COR-L47 (cell line): ENCODE measurements at regions not wholly inside any gene's neighbourhood (a gene's known extent, or its start where the extent isn't known, plus 50 kb on each side); places are given as distances from the start of the nearest gene placed in this dataset.
"Not testable (repeated sequence)": the region's sequence is repeated elsewhere in the genome, so short reads cannot be mapped to it uniquely, and the experiment has no call there.

Experiments used
- DNase-seq: peaks from one replicate; lab custom pipeline; 2025; lab: John Stamatoyannopoulos, UW

DNA sequence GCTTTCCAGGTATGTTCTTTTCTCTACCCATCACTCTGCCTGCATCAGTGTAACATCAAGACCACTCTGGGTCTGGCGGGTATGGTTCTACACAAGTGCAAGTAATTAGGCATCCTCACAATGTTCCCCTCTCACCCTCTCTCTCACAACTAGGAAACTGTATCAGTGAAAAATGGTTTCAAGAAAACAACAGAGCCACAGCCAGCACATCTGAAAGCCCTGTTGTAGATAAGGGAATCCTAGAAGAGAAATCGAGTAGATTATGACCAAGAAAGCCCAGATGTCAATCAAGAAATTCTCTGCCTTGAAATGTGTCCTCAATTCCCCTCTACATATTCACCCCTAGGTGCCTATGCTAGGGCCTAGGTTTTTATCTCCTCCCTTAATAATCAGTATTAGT lies 281.3 kb upstream of the ANKRD50 start:
- no peak for DNase-seq

GRCh38 chr4:124990398-124990797 lies 277.9 kb upstream of the ANKRD50 start:
- no peak for DNase-seq

DNA sequence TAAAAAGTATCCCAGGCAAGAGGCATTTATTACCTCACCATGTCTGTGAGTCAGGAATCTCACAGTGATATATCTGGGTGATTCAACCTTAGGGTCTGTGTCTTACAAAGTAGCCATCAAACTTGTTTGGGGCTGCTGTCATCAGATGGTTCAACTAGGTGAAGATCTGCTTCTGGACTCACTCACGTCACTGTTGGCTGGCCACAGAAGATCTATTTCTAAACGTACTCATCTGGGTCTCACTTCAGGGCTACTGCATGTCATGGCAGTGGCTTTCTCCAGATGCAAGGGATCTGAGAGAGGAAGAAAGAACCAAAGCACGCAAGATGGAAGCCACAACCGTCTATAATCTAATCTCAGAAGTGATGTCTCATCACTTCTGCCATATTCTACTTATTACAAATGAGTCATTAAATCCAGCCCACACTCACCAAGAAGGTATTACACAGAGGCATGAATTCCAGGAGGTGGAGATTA lies 267.8 kb upstream of the ANKRD50 start:
- no peak for DNase-seq

- DNase-seq, result not testable (repeated sequence)
Measured at GRCh38 chr4:124978536-124978935, 266.0 kb upstream of the ANKRD50 start.

DNA sequence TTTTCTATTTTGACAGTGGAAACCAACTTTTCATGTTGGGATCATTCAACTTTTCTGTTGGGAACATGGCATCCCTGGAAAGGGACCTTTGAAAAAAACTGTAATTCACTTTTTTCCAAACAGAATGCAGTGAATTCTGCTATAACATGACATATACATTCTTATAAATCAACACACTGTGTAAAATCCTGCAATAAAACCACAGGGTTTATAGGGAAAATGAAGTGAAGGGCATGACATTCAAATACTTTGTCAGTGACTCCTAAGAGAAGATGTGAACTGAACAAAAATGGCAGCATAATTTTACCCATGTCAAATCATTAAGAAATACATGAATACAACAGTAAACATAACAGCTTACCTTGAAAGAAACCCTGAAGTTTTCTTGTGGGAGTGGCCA lies 264.5 kb upstream of the ANKRD50 start:
- no peak for DNase-seq

DNA sequence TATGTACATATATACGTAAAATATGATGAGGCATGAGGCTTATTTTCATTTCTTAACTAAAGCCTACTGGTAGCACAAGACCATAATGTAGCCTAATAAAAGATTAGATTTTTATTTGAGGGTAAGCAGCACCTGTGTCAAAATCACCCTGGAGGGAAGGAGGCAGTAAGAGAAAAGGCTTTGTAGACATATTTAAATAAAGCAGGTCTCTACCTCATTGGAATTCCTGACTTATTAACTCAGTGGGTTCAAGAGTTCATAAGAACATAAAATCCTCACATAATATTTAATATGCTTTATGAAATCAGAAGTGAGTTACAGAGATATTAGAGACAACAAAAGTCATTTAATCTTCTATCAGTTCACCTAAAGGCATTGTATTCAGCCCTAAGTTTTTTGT lies 261.6 kb upstream of the ANKRD50 start:
- no peak for DNase-seq

DNA sequence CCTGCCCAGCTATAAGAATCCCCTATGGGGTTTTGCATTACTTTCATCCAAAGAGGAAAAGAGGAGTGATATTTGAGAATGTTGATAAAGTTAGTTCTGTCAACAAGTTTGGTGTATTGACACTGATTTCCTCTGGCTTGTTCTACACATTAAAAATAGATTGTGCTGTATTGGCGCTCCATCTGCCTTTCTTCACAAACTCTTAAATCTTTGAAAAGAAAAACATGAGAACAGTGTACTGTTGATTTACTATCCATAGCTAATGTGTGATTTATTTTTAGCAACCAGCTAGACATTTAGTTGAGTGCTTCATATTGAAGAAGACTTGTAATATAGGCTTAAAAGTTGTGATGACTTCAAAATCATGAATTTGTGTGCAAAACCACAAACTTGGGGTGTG lies 261.2 kb upstream of the ANKRD50 start:
- no peak for DNase-seq

DNA sequence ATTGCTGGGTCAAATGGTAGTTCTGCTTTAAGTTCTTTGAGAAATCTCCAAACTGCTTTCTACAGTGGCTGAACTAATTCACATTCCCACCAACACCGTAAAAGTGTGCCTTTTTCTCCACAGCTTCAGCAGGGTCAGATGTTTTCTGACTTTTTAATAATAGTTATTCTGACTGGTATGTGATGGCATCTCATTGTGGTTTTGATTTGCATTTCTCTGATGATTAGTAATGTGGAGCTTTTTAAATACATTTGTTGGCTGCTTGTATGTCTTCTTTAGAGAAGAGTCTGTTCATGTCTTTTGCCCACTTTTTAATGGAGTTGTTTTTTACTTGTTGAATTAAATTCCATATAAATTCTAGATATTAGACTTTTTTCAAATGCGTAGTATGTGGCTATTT lies 257.5 kb upstream of the ANKRD50 start:
- no peak for DNase-seq

DNA sequence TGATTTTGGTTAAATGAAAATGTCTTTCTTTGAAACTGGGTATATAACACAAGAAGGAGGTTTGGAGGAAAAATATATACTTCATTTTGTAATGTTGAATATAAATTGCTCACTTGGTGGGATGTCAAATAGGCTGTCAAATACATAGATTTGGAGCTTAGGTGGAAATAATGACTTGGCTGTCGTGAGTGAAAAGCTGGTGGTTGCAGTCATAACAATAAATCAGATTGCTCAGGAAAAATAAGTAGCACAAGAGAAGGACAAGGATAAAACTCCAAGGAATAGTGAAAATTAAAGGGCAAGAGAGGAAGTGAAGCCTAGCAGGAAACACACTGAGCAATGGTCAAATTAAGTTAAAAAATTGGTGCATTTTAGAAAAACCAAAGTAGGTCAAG lies 253.0 kb upstream of the ANKRD50 start:
- no peak for DNase-seq

- no peak for DNase-seq
Measured at GRCh38 chr4:124964852-124965496, 252.4 kb upstream of the ANKRD50 start.

DNA sequence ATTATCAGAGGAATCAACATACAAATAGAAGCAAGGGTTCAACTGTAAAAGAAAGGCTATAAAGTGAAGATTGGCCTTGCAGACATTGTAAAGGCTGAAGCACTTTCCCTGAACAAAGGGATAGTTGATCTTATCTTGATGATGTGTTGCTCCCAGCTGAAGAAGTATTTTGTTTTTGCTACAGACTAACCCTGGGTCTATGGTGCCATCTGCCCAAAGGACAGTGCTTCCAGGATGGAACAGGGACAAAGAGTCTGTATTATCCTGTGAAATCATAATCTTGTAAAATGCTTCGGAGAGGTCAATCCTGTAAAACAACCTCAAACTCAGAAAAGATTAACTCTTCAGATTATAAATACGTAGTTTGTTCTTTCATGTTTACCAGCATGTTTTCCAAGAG lies 251.7 kb upstream of the ANKRD50 start:
- DNase-seq, result no peak

GRCh38 chr4:124961138-124961750 lies 248.7 kb upstream of the ANKRD50 start:
- DNase-seq, result no peak

- no peak for DNase-seq
Measured at GRCh38 chr4:124958847-124959246, 246.3 kb upstream of the ANKRD50 start.

GRCh38 chr4:124955476-124955875 lies 242.9 kb upstream of the ANKRD50 start:
- no peak for DNase-seq

GRCh38 chr4:124954046-124954445 lies 241.5 kb upstream of the ANKRD50 start:
- DNase-seq, result no peak

- no peak for DNase-seq
Measured at GRCh38 chr4:124953486-124953885, 241.0 kb upstream of the ANKRD50 start.

- no peak for DNase-seq
Measured at GRCh38 chr4:124953061-124953460, 240.5 kb upstream of the ANKRD50 start.

- no peak for DNase-seq
Measured at GRCh38 chr4:124952601-124953000, 240.1 kb upstream of the ANKRD50 start.

DNA sequence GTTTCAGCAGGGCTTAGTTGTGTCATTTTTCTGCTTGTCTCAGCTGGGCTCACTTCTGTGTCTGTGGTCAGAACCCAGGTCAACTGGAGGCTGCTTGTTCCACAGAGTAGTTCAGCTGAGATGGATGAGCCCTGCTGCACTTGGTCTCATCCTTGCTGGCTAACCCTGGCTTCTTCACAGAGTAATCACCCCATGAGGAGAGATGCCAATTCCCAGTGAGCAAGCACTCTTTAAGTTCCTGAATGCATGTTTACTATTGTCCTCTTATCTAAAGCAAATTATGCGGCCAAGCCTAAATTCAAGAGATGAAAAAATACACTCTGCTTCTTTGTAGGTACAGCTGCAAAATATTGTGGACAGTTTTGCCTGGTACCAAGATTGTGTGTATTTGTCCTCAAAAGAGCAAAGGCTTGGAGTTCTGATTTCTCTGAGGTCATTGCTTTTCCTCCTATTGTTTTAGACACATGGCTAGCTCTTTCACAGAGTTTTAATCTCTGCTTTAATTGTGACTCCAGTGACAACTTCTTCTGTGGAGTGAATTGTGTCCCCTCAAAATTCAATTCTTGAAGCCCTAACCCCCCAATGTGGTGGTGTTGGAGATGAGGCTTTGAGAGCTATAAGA lies 236.6 kb upstream of the ANKRD50 start:
- no peak for DNase-seq

DNA sequence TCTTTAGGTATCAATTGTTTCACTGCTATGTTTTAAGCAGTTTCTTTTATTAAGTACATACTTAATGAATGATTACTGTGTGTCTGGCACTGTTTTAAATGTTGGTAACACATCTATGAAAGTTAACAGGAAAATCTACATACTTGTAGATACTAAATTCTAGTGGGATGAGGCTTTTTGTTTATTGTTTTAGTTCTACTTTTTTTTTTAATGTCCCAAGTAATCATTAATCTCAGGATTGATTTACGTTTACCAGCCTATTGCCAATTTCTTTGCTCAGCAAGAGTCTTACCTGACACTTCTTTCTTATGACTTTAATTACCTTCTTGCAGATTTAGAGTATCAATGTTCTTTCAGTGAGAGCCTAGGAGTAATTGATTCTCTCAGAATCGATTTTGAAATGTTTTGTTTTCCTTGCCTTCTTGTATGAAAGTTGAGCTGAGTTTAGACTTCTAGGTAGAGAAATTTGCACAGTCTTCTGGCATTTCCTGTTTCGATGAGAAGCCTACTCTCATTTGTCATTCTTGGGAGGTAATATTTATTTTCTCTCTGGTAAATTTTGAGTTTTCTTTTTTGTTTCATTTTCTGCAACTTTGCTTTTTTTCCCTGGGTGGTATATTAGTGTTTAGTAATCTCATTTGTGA lies 235.2 kb upstream of the ANKRD50 start:
- DNase-seq, result no peak

DNA sequence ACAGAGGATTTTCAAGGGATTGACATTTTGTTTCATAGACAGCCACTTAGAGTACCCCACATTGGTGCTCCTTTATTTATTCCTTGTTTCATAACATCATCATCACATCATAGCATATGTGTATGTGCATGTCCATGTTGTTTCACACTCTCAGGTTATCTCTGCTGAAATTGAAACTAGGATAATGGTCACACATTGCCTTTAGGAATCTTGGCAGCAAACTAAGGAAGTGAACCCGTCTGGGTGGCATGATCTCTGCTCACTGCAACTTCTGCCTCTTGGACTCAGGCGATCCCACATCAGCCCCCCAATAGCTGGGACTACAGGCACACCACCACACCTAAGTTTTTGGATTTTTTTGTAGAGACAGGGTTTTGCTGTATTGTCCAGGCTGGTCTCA lies 234.2 kb upstream of the ANKRD50 start:
- no peak for DNase-seq

- no peak for DNase-seq
Measured at GRCh38 chr4:124945422-124945821, 232.9 kb upstream of the ANKRD50 start.

GRCh38 chr4:124943938-124944337 lies 231.4 kb upstream of the ANKRD50 start:
- no peak for DNase-seq
